Choroid plexus epithelial cell (primary cell): ENCODE measurements at regions not wholly inside any gene's neighbourhood (a gene's known extent, or its start where the extent isn't known, plus 50 kb on each side); places are given as distances from the start of the nearest gene placed in this dataset.

ENCODE experiments used
- DNase-seq: peaks from one replicate; pipeline ENCODE4 v3.0.0-alpha.2; 2010; ENCODE audit warnings: low read depth
- H3K4me3 ChIP-seq: 2 replicates; pipeline ENCODE4 v1.5.1; 2011; ENCODE audit warnings: low read depth, mild to moderate bottlenecking, control low read depth, low read length, moderate library complexity
- CTCF ChIP-seq: conservative IDR thresholded peaks from 2 replicates; pipeline ENCODE4 v1.5.1; 2011; ENCODE audit warnings: low read depth, mild to moderate bottlenecking, control low read depth, inconsistent platforms, low read length, moderate library complexity

- no peak for TF ChIP-seq CTCF
- no peak for DNase-seq
- no peak overlapping the region for H3K4me3 ChIP-seq
Measured at GRCh38 chr12:107826276-107826675, 51.8 kb downstream of the ASCL4 start.

GRCh38 chr12:107829271-107829670 is 54.8 kb downstream of the ASCL4 start:
- H3K4me3 ChIP-seq: no peak overlapping the region
- TF ChIP-seq CTCF: no peak
- no peak for DNase-seq

GRCh38 chr12:107832441-107832840 is 57.9 kb downstream of the ASCL4 start:
- no peak for DNase-seq
- TF ChIP-seq CTCF: no peak
- H3K4me3 ChIP-seq: no peak overlapping the region

GRCh38 chr12:107840186-107840585 is 65.7 kb downstream of the ASCL4 start:
- DNase-seq: no peak
- no peak for TF ChIP-seq CTCF
- no peak overlapping the region for H3K4me3 ChIP-seq

- TF ChIP-seq CTCF: no peak
- DNase-seq: peak; percentile 13
- no peak overlapping the region for H3K4me3 ChIP-seq
Measured at GRCh38 chr12:107843351-107844311, 69.1 kb downstream of the ASCL4 start.

GRCh38 chr12:107844312-107844921 is 69.9 kb downstream of the ASCL4 start:
- no peak for TF ChIP-seq CTCF
- no peak for DNase-seq
- no peak overlapping the region for H3K4me3 ChIP-seq
